Fibroblast of lung (primary cell): ENCODE measurements at regions not wholly inside any gene's neighbourhood (a gene's known extent, or its start where the extent isn't known, plus 50 kb on each side); places are given as distances from the start of the nearest gene placed in this dataset.

Experiments
- DNase-seq, 2 donors: peaks; one replicate each; pipeline versions ENCODE4 v3.0.0 to v3.0.0-alpha.2; 2010; ENCODE audit warnings: low read depth in 2 of 2
- H2AFZ ChIP-seq: 2 replicates; pipeline ENCODE4 v1.5.1; 2012; ENCODE audit warnings: low read length, control low read depth, inconsistent platforms
- H3K27ac ChIP-seq: 2 replicates; pipeline ENCODE4 v1.5.1; 2011; ENCODE audit warnings: low read length, control low read depth; ENCODE audit not compliant: insufficient read depth
- H3K27me3 ChIP-seq: 2 replicates; pipeline ENCODE4 v1.5.1; 2011; ENCODE audit warnings: mild to moderate bottlenecking, low read length; ENCODE audit not compliant: control insufficient read depth, insufficient read depth
- H3K36me3 ChIP-seq: 2 replicates; pipeline ENCODE4 v1.5.1; 2011; ENCODE audit warnings: low read length; ENCODE audit not compliant: control insufficient read depth, insufficient read depth
- H3K4me1 ChIP-seq: 2 replicates; pipeline ENCODE4 v1.5.1; 2011; ENCODE audit warnings: low read length; ENCODE audit not compliant: control insufficient read depth, insufficient read depth; ENCODE audit errors: extremely low read depth
- H3K4me2 ChIP-seq: 2 replicates; pipeline ENCODE4 v1.5.1; 2011; ENCODE audit warnings: low read length, control low read depth; ENCODE audit not compliant: insufficient read depth; ENCODE audit errors: extremely low read depth
- H3K4me3 ChIP-seq, 4 experiments: fragments of 200-600 bp in 1 of 4; sonication (generic) in 1 of 4; replicated peaks in 1 of 4; 2 replicates each; pipeline ENCODE4 v1.5.1; 2011 to 2016; ENCODE audit warnings: low read length in 4 of 4, low read depth in 3 of 4, mild to moderate bottlenecking in 3 of 4, control low read depth in 2 of 4, inconsistent platforms in 1 of 4, mixed read lengths in 1 of 4; ENCODE audit not compliant: insufficient read depth in 1 of 4; ENCODE audit errors: control extremely low read depth in 1 of 4
- H3K79me2 ChIP-seq: 2 replicates; pipeline ENCODE4 v1.5.1; 2012; ENCODE audit warnings: mild to moderate bottlenecking, low read length, inconsistent platforms; ENCODE audit not compliant: control insufficient read depth, insufficient read depth
- H3K9ac ChIP-seq: 2 replicates; pipeline ENCODE4 v1.5.1; 2011; ENCODE audit warnings: mild to moderate bottlenecking, low read length, control low read depth; ENCODE audit not compliant: insufficient read depth
- H3K9me3 ChIP-seq: 2 replicates; pipeline ENCODE4 v1.5.1; 2012; ENCODE audit warnings: low read depth, low read length; ENCODE audit not compliant: control insufficient read depth, insufficient read depth
- H4K20me1 ChIP-seq: 2 replicates; pipeline ENCODE4 v1.5.1; 2011; ENCODE audit warnings: low read length; ENCODE audit not compliant: control insufficient read depth, insufficient read depth; ENCODE audit errors: extremely low read depth
- CTCF ChIP-seq, 2 donors: IDR thresholded peaks in 1 of 2; conservative IDR thresholded peaks in 1 of 2; 1 replicate in 1 of 2; 2 replicates in 1 of 2; pipeline ENCODE4 v1.5.1; 2011 to 2012; ENCODE audit warnings: low read length in 2 of 2, control low read depth in 1 of 2, inconsistent platforms in 1 of 2, low read depth in 1 of 2, mild to moderate bottlenecking in 1 of 2
- EZH2 ChIP-seq: IDR thresholded peaks from 2 replicates; pipeline ENCODE4 v1.5.1; 2012; ENCODE audit warnings: low read length, control low read depth, mild to moderate bottlenecking; ENCODE audit errors: missing control alignments

DNA sequence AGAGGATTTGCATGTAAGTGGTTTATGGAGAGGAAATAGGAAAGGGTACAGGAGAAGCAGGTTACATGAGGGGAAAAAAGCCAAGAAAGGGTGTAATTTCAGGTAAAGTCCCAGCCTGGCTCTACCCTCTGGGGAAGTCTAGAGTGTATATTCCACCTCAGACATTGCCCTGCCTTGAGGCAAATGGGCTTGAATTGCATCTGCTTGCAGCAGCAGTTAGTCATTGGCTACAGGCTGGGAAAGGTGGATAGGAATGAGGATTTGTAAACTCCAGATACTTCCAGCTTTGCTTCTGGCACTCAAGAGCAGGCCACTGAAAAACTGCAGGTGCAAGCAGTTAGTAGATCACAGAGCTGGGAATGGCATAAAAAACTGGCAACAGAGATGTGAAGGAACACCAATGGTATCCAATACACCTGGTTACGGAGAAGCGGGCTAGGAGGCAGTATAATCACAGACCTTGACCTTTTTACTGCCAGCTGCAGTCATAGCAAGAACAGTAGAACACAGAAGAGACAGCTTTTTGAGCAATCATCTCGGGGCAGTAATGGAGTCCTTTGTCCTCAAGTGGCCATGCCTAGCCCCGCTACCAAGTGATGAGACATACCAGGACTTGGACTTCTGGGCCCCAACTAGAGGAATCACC is 226.9 kb upstream of the NRIP1 start:
- H3K27me3 ChIP-seq: no peaks in the 10 kb centered on the region
- H3K27ac ChIP-seq: no peak overlapping the region
- no peak for DNase-seq
- H2AFZ ChIP-seq: no peak overlapping the region
- no peak overlapping the region for H3K9ac ChIP-seq
- peaks cover 3% of the 10 kb centered on the region for H3K4me1 ChIP-seq
- no peaks in the 10 kb centered on the region for H4K20me1 ChIP-seq
- no peak overlapping the region for H3K4me2 ChIP-seq
- no peaks in the 10 kb centered on the region for H3K9me3 ChIP-seq
- no peaks in the 10 kb centered on the region for H3K79me2 ChIP-seq
- TF ChIP-seq CTCF (conservative IDR thresholded peaks at IDR 0.05 in 1 of 2, IDR thresholded peaks at IDR 0.05 in 1 of 2; ENCODE audit: low read depth in 1 of 2, low read length in 2 of 2) (no peak), EZH2 (no peak)
- H3K4me3 ChIP-seq: no peak overlapping the region
- no peaks in the 10 kb centered on the region for H3K36me3 ChIP-seq

- H3K9ac ChIP-seq: no peak overlapping the region
- no peak overlapping the region for H3K4me2 ChIP-seq
- no peaks in the 10 kb centered on the region for H3K27me3 ChIP-seq
- H2AFZ ChIP-seq: no peak overlapping the region
- H3K9me3 ChIP-seq: no peaks in the 10 kb centered on the region
- H3K36me3 ChIP-seq: no peaks in the 10 kb centered on the region
- no peak overlapping the region for H3K27ac ChIP-seq
- H3K79me2 ChIP-seq: no peaks in the 10 kb centered on the region
- peaks cover 3% of the 10 kb centered on the region for H3K4me1 ChIP-seq
- TF ChIP-seq CTCF (conservative IDR thresholded peaks at IDR 0.05 in 1 of 2, IDR thresholded peaks at IDR 0.05 in 1 of 2; ENCODE audit: low read depth in 1 of 2, low read length in 2 of 2): no peak
- no peak for TF ChIP-seq EZH2
- H3K4me3 ChIP-seq: no peak overlapping the region
- DNase-seq: peak; percentile 86 to 96
- H4K20me1 ChIP-seq: no peaks in the 10 kb centered on the region
Measured at GRCh38 chr21:15293240-15293639, 228.4 kb upstream of the NRIP1 start.

GRCh38 chr21:15295875-15296274 is 231.1 kb upstream of the NRIP1 start:
- no peaks in the 10 kb centered on the region for H3K27me3 ChIP-seq
- H3K9ac ChIP-seq: no peak overlapping the region
- H3K79me2 ChIP-seq: no peaks in the 10 kb centered on the region
- no peak overlapping the region for H3K4me2 ChIP-seq
- TF ChIP-seq CTCF (conservative IDR thresholded peaks at IDR 0.05 in 1 of 2, IDR thresholded peaks at IDR 0.05 in 1 of 2; ENCODE audit: low read depth in 1 of 2, low read length in 2 of 2) (no peak), EZH2 (no peak)
- H3K36me3 ChIP-seq: no peaks in the 10 kb centered on the region
- H3K9me3 ChIP-seq: no peaks in the 10 kb centered on the region
- H3K27ac ChIP-seq: no peak overlapping the region
- DNase-seq: no peak
- H3K4me3 ChIP-seq: no peak overlapping the region
- H4K20me1 ChIP-seq: no peaks in the 10 kb centered on the region
- no peak overlapping the region for H2AFZ ChIP-seq
- peaks cover 3% of the 10 kb centered on the region for H3K4me1 ChIP-seq
